Hepatocyte (in vitro differentiated cells): ENCODE measurements at regions not wholly inside any gene's neighbourhood (a gene's known extent, or its start where the extent isn't known, plus 50 kb on each side); places are given as distances from the start of the nearest gene placed in this dataset.

ENCODE experiments used
- DNase-seq: peaks from one replicate; pipeline ENCODE4 v3.0.0-alpha.2; 2016; ENCODE audit warnings: low spot score
- H2AFZ ChIP-seq: fragments of 200-600 bp; sonication (generic); 2 replicates; pipeline ENCODE4 v1.6.0; 2016; ENCODE audit warnings: antibody characterized with exemption, mild to moderate bottlenecking
- H3K27ac ChIP-seq: fragments of 200-600 bp; sonication (generic); 2 replicates; pipeline ENCODE4 v1.5.1; 2016; ENCODE audit warnings: mild to moderate bottlenecking
- H3K27me3 ChIP-seq: fragments of 200-600 bp; sonication (generic); 2 replicates; pipeline ENCODE4 v1.6.1; 2016
- H3K36me3 ChIP-seq: fragments of 200-600 bp; sonication (generic); replicated peaks from 2 replicates; pipeline ENCODE4 v1.5.1; 2016; ENCODE audit warnings: low read depth; ENCODE audit not compliant: insufficient read depth
- H3K4me1 ChIP-seq: fragments of 200-600 bp; sonication (generic); 2 replicates; pipeline ENCODE4 v1.5.1; 2016; ENCODE audit warnings: mild to moderate bottlenecking, moderate library complexity; ENCODE audit not compliant: insufficient read depth
- H3K4me2 ChIP-seq: fragments of 200-600 bp; sonication (generic); 2 replicates; pipeline ENCODE4 v1.6.0; 2016
- H3K4me3 ChIP-seq: fragments of 200-600 bp; sonication (generic); 2 replicates; pipeline ENCODE4 v1.5.1; 2016; ENCODE audit warnings: mild to moderate bottlenecking
- H3K79me2 ChIP-seq: fragments of 200-600 bp; sonication (generic); 2 replicates; pipeline ENCODE4 v1.6.0; 2017; ENCODE audit warnings: mild to moderate bottlenecking
- H3K9me2 ChIP-seq: fragments of 200-600 bp; sonication (generic); replicated peaks from 2 replicates; pipeline ENCODE4 v1.6.0; 2017; ENCODE audit warnings: mild to moderate bottlenecking; ENCODE audit not compliant: insufficient read depth
- H3K9me3 ChIP-seq: fragments of 200-600 bp; sonication (generic); 2 replicates; pipeline ENCODE4 v1.5.1; 2016; ENCODE audit warnings: low read depth, mild to moderate bottlenecking
- H4K20me1 ChIP-seq: fragments of 200-600 bp; sonication (generic); 2 replicates; pipeline ENCODE4 v1.6.0; 2016; ENCODE audit warnings: mild to moderate bottlenecking; ENCODE audit not compliant: insufficient read depth, poor library complexity, severe bottlenecking
- EZH2 ChIP-seq: fragments of 200-600 bp; sonication (generic); IDR thresholded peaks from 2 replicates; pipeline ENCODE4 v1.6.1; 2016; ENCODE audit warnings: antibody characterized with exemption, mild to moderate bottlenecking, borderline replicate concordance
- EZH2phosphoT487 ChIP-seq: fragments of 200-600 bp; sonication (generic); IDR thresholded peaks from one replicate; pipeline ENCODE4 v1.6.1; 2018; ENCODE audit warnings: antibody characterized with exemption, mild to moderate bottlenecking, low read depth, moderate library complexity; ENCODE audit not compliant: unreplicated experiment, severe bottlenecking
- WGBS: methylation state at CpG from one replicate; pipeline ENCODE4 v1.1.6; 2016; ENCODE audit warnings: low lambda C conversion rate; ENCODE audit errors: missing lambda C conversion rate; 5-methylcytosine and 5-hydroxymethylcytosine counted together
- TF ChIP-seq, protein P1 (sequence below): fragments of 200-600 bp; sonication (generic); IDR thresholded peaks from 2 replicates; pipeline ENCODE4 v1.5.1; 2016; ENCODE audit warnings: antibody characterized with exemption, mild to moderate bottlenecking; ENCODE audit not compliant: poor library complexity

DNA sequence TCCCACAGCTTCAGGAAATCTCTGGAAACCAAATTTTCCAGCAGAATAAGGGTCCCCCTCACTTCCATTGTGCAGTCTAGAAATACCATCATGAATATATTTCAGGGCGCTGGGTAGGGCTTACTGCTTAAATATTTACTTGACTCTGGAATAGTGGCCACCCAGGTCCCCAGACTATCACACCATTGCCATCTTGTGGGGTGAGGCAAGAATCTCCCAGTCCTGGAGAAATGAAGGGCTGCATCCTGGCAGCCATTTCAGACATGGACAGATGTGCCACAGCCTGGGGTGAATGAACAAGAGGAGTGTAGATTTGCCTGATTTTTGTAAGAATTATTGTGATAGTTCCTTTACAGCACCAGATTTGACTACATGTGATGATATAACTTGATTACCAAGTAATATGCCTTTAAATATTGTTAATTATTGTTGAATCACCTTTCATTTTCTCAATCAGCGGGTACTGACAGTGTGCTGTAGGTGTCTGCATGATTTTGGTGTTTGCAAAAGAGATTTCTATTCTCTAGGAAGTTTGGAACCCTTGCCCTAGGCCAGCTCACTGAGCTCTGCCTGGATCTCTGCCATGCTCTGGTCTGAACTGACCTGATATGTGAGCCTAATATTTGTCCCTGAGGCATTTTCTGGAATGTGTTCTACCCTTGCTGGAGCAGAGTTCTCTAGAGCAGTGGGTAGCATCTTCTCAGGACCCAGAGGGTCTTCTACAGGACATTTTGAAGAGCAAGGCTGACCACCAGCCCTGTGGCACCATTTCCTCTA, 183.4 kb downstream of the KIT start:
- Histone ChIP-seq H3K36me3 (no peaks in the 10 kb centered on the region), H3K79me2 (no peaks in the 10 kb centered on the region), H3K9me2 (no peaks in the 10 kb centered on the region), H2AFZ (no peak overlapping the region), H3K4me1 (no peaks in the 10 kb centered on the region), H3K4me2 (no peak overlapping the region), H4K20me1 (no peaks in the 10 kb centered on the region), H3K27ac (no peak overlapping the region), H3K4me3 (no peak overlapping the region), H3K27me3 (no peaks in the 10 kb centered on the region), H3K9me3 (no peaks in the 10 kb centered on the region)
- DNase-seq: peak; percentile 44
- TF ChIP-seq, protein P1, sequence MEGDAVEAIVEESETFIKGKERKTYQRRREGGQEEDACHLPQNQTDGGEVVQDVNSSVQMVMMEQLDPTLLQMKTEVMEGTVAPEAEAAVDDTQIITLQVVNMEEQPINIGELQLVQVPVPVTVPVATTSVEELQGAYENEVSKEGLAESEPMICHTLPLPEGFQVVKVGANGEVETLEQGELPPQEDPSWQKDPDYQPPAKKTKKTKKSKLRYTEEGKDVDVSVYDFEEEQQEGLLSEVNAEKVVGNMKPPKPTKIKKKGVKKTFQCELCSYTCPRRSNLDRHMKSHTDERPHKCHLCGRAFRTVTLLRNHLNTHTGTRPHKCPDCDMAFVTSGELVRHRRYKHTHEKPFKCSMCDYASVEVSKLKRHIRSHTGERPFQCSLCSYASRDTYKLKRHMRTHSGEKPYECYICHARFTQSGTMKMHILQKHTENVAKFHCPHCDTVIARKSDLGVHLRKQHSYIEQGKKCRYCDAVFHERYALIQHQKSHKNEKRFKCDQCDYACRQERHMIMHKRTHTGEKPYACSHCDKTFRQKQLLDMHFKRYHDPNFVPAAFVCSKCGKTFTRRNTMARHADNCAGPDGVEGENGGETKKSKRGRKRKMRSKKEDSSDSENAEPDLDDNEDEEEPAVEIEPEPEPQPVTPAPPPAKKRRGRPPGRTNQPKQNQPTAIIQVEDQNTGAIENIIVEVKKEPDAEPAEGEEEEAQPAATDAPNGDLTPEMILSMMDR: peak; percentile 31
- no peak for TF ChIP-seq EZH2
- no peak for TF ChIP-seq EZH2phosphoT487
- 74% methylated on average over 2 of the region's 2 CpGs for WGBS

DNA sequence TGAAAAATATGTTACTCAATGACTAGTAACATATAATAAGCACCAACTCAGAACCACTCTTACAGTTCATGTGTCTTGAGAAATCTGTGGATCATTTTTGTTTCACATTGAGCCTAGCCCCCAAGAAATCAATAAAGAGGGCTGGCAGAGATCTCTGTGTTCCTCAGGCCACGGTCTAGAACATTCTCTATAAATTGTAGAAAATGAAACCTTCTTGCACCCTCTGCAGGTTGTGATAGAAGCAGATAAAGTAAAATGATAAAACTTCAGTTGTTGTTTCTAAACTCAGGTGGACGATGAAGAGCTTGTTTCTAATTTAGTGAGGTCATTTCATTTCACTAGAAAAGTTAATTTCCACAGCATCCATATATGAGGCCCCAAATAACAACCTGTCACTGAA, 182.7 kb downstream of the KIT start:
- Histone ChIP-seq H3K4me3 (no peak overlapping the region), H3K4me1 (no peaks in the 10 kb centered on the region), H3K27me3 (no peaks in the 10 kb centered on the region), H3K4me2 (no peak overlapping the region), H3K27ac (no peak overlapping the region), H3K9me3 (no peaks in the 10 kb centered on the region), H3K36me3 (no peaks in the 10 kb centered on the region), H4K20me1 (no peaks in the 10 kb centered on the region), H3K9me2 (no peaks in the 10 kb centered on the region), H3K79me2 (no peaks in the 10 kb centered on the region), H2AFZ (no peak overlapping the region)
- TF ChIP-seq EZH2 (no peak), EZH2phosphoT487 (no peak)
- TF ChIP-seq, protein P1: no peak
- DNase-seq: no peak
- WGBS: 86% methylated on average over 2 of the region's 2 CpGs

DNA sequence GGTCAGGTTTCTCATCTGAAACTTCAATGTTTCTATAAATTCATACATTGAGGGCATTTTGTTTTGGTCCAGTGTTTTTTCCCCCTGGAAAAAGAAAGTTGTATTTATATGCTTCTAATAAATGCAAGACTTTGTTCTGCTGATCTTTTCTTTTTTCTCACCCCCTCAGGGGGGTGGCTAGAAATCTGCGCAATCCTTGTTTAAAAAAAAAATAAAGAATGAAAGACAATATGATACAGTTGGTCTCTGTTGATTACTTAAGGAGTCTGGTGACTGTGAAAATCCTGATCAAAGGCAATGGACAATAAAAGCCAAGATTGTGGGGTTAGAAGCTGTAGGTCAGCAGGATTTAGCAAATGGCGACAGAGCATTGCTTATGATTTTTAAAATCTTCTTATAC, 180.5 kb downstream of the KIT start:
- no peak overlapping the region for H2AFZ ChIP-seq
- WGBS: 93% methylated on average over 2 of the region's 2 CpGs
- H3K27me3 ChIP-seq: no peaks in the 10 kb centered on the region
- no peaks in the 10 kb centered on the region for H3K79me2 ChIP-seq
- H3K9me3 ChIP-seq: no peaks in the 10 kb centered on the region
- no peak for TF ChIP-seq EZH2
- TF ChIP-seq, protein P1: no peak
- TF ChIP-seq EZH2phosphoT487: no peak
- H3K36me3 ChIP-seq: no peaks in the 10 kb centered on the region
- no peak overlapping the region for H3K4me2 ChIP-seq
- H4K20me1 ChIP-seq: no peaks in the 10 kb centered on the region
- DNase-seq: no peak
- H3K4me1 ChIP-seq: no peaks in the 10 kb centered on the region
- no peak overlapping the region for H3K4me3 ChIP-seq
- no peaks in the 10 kb centered on the region for H3K9me2 ChIP-seq
- H3K27ac ChIP-seq: no peak overlapping the region
